ENCODE measurements at regions not wholly inside any gene's neighbourhood (a gene's known extent, or its start where the extent isn't known, plus 50 kb on each side); places are given as distances from the start of the nearest gene placed in this dataset.

DNA sequence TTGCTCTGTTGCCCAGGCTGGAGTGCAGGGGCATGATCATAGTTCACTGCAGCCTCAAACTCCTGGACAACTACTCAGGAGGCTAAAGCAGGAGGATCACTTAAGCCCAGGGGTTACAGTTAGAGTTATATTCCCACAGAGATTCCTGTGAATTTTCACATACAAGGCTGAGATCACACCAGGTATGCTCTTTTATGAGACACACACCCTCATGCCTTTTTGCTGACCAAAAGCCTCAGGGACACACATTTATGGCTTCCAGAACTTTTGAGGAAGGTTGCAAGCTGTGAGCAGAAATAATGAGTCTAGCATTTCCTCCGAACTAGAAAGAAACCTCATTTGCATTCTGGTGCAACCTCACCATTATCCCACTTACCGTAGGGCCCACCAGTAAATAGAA is 370.5 kb upstream of the ARID1B start:
- TF ChIP-seq MAFK (IDR thresholded peaks at IDR 0.05; ENCODE audit: low read depth, low read length) (no peak), CTCF (conservative IDR thresholded peaks at IDR 0.05; ENCODE audit: low read depth, low read length) (no peak), POLR2A (IDR thresholded peaks at IDR 0.05; ENCODE audit: low read depth, low read length) (no peak), RAD21 (IDR thresholded peaks at IDR 0.05; ENCODE audit: low read length) (no peak), MXI1 (IDR thresholded peaks at IDR 0.05; ENCODE audit: borderline replicate concordance, low read depth, low read length) (no peak), CEBPB (IDR thresholded peaks at IDR 0.05; ENCODE audit: low read depth, low read length) (no peak), MAZ (IDR thresholded peaks at IDR 0.05; ENCODE audit: borderline replicate concordance, low read depth, low read length) (no peak), SMC3 (IDR thresholded peaks at IDR 0.05; ENCODE audit: low read depth, low read length) (no peak), BHLHE40 (IDR thresholded peaks at IDR 0.05; ENCODE audit: low read depth, low read length) (no peak), NFE2L2 (IDR thresholded peaks at IDR 0.05; ENCODE audit: low read depth, low read length) (no peak), RFX5 (IDR thresholded peaks at IDR 0.05; ENCODE audit: low read depth, low read length) (no peak), RCOR1 (IDR thresholded peaks at IDR 0.05; ENCODE audit: insufficient replicate concordance, low read length) (no peak)
- TF ChIP-seq, protein P1, sequence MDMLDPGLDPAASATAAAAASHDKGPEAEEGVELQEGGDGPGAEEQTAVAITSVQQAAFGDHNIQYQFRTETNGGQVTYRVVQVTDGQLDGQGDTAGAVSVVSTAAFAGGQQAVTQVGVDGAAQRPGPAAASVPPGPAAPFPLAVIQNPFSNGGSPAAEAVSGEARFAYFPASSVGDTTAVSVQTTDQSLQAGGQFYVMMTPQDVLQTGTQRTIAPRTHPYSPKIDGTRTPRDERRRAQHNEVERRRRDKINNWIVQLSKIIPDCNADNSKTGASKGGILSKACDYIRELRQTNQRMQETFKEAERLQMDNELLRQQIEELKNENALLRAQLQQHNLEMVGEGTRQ (IDR thresholded peaks at IDR 0.05; ENCODE audit: low read depth, low read length) = no peak
- TF ChIP-seq, protein P2, sequence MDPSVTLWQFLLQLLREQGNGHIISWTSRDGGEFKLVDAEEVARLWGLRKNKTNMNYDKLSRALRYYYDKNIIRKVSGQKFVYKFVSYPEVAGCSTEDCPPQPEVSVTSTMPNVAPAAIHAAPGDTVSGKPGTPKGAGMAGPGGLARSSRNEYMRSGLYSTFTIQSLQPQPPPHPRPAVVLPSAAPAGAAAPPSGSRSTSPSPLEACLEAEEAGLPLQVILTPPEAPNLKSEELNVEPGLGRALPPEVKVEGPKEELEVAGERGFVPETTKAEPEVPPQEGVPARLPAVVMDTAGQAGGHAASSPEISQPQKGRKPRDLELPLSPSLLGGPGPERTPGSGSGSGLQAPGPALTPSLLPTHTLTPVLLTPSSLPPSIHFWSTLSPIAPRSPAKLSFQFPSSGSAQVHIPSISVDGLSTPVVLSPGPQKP (IDR thresholded peaks at IDR 0.05; ENCODE audit: borderline replicate concordance, low read depth, low read length) = no peak
